Left lung (tissue), 4 donors: ENCODE measurements at regions not wholly inside any gene's neighbourhood (a gene's known extent, or its start where the extent isn't known, plus 50 kb on each side); places are given as distances from the start of the nearest gene placed in this dataset.
"Not testable (repeated sequence)": the region's sequence is repeated elsewhere in the genome, so short reads cannot be mapped to it uniquely, and the experiment has no call there.

Experiments
- ATAC-seq: fragments of 200-7000 bp; cut with Tn5 transposase; one replicate; pipeline ENCODE4 v1.9.1; 2020; ENCODE audit warnings: moderate library complexity
- DNase-seq, 4 donors: peaks; one replicate each; pipeline ENCODE4 v3.0.0-alpha.2; 2013 to 2020
- H3K27ac ChIP-seq, 2 donors: fragments of 200-600 bp; sonication (generic) in 1 of 2; one replicate each; pipeline versions ENCODE4 v1.5.0 to v1.8.0; 2020 to 2021
- H3K27me3 ChIP-seq, 2 donors: fragments of 200-600 bp; sonication (generic) in 1 of 2; one replicate each; pipeline versions ENCODE4 v1.5.0 to v1.8.0; 2020 to 2021
- H3K36me3 ChIP-seq, 2 donors: fragments of 200-600 bp; sonication (generic) in 1 of 2; one replicate each; pipeline versions ENCODE4 v1.5.0 to v1.8.0; 2020 to 2021
- H3K4me1 ChIP-seq, 2 donors: fragments of 200-600 bp; one replicate each; pipeline ENCODE4 v1.8.0; 2021
- H3K4me3 ChIP-seq, 2 donors: fragments of 200-600 bp; sonication (generic) in 1 of 2; one replicate each; pipeline versions ENCODE4 v1.5.0 to v1.8.0; 2020 to 2021; ENCODE audit warnings: mild to moderate bottlenecking in 1 of 2
- H3K9me3 ChIP-seq, 2 donors: fragments of 200-600 bp; sonication (generic) in 1 of 2; one replicate each; pipeline versions ENCODE4 v1.5.0 to v1.8.0; 2020 to 2021
- CTCF ChIP-seq, 2 donors: fragments of 200-600 bp; sonication (generic) in 1 of 2; IDR thresholded peaks; one replicate each; pipeline versions ENCODE4 v1.5.0 to v1.8.0; 2021; ENCODE audit warnings: antibody characterized with exemption in 2 of 2
- intact Hi-C, 2 donors: fragments of 100-400 bp; cut with DNase I; formaldehyde crosslinking; loops; one replicate each; pipeline versions ENCODE4 v1.11.2 to v1.14.2; 2022
- donor health status: DM: no; HTN: yes; CAD: no.
- donor health status: DM: no; HTN: no; CAD: no.

- DNase-seq (no peak), ATAC-seq (no peak)
- Histone ChIP-seq H3K4me3 (no peak overlapping the region), H3K9me3 (no peaks in the 10 kb centered on the region), H3K27me3 (no peaks in the 10 kb centered on the region), H3K4me1 (no peaks in the 10 kb centered on the region), H3K27ac (no peak overlapping the region), H3K36me3 (no peaks in the 10 kb centered on the region)
- intact Hi-C loops: no loop called here
- TF ChIP-seq CTCF (IDR thresholded peaks at IDR 0.05): no peak
Observed at GRCh38 chr6:84579404-84579803, 185.0 kb downstream of the TBX18 start.

- H3K36me3 ChIP-seq: no peaks in the 10 kb centered on the region
- H3K9me3 ChIP-seq: no peaks in the 10 kb centered on the region
- no peak for ATAC-seq
- no peak for TF ChIP-seq CTCF (IDR thresholded peaks at IDR 0.05)
- no peak for DNase-seq
- H3K4me3 ChIP-seq: no peak overlapping the region
- no peaks in the 10 kb centered on the region for H3K4me1 ChIP-seq
- H3K27me3 ChIP-seq: no peaks in the 10 kb centered on the region
- intact Hi-C loops: no loop called here
- H3K27ac ChIP-seq: no peak overlapping the region
Observed at GRCh38 chr6:84576029-84576428, 188.4 kb downstream of the TBX18 start.

- Histone ChIP-seq H3K9me3 (no peaks in the 10 kb centered on the region), H3K4me3 (no peak overlapping the region)
- ATAC-seq: no peak
Observed at GRCh38 chr6:84575264-84575663, 189.1 kb downstream of the TBX18 start.

GRCh38 chr6:84569882-84570281 lies 194.5 kb downstream of the TBX18 start:
- H3K9me3 ChIP-seq: peaks cover 0 to 7% of the 10 kb centered on the region in 2 donors
- no peak for ATAC-seq
- H3K36me3 ChIP-seq: no peaks in the 10 kb centered on the region
- H3K4me3 ChIP-seq: no peak overlapping the region
- no peak for DNase-seq
- intact Hi-C loops: loop anchor here in 1 of 2 donors (10.0 kb wide), 1 partner anchor 155 kb away; no protein-coding TSS in a partner anchor
- no peak for TF ChIP-seq CTCF (IDR thresholded peaks at IDR 0.05)
- no peaks in the 10 kb centered on the region for H3K4me1 ChIP-seq
- no peaks in the 10 kb centered on the region for H3K27me3 ChIP-seq
- H3K27ac ChIP-seq: no peak overlapping the region

More at GRCh38 chr6:84575264-84575663, 189.1 kb downstream of the TBX18 start:
- Histone ChIP-seq H3K27me3 (no peaks in the 10 kb centered on the region), H3K4me1 (no peaks in the 10 kb centered on the region), H3K36me3 (no peaks in the 10 kb centered on the region), H3K27ac (no peak overlapping the region)
- intact Hi-C loops: no loop called here
- no peak for DNase-seq
- TF ChIP-seq CTCF (IDR thresholded peaks at IDR 0.05): no peak

- no peak overlapping the region for H3K27ac ChIP-seq
- H3K4me3 ChIP-seq: no peak overlapping the region
- ATAC-seq (peak; percentile 73), DNase-seq (peak in 1 of 4 donors; percentile 18)
- H3K27me3 ChIP-seq: no peaks in the 10 kb centered on the region
- no peak for TF ChIP-seq CTCF (IDR thresholded peaks at IDR 0.05)
- peaks cover 0 to 7% of the 10 kb centered on the region in 2 donors for H3K9me3 ChIP-seq
- no peaks in the 10 kb centered on the region for H3K4me1 ChIP-seq
- H3K36me3 ChIP-seq: no peaks in the 10 kb centered on the region
- intact Hi-C loops: loop anchor here in 1 of 2 donors (10.0 kb wide), 1 partner anchor 154 kb away; no protein-coding TSS in a partner anchor
Observed at GRCh38 chr6:84568971-84569370, 195.4 kb downstream of the TBX18 start.

GRCh38 chr6:84565718-84566117 lies 198.7 kb downstream of the TBX18 start:
- not testable (repeated sequence) for H3K27me3 ChIP-seq, H3K4me3 ChIP-seq, DNase-seq, H3K36me3 ChIP-seq, H3K9me3 ChIP-seq, H3K4me1 ChIP-seq, ATAC-seq, H3K27ac ChIP-seq
- intact Hi-C loops: loop anchor here in 1 of 2 donors (10.0 kb wide), 1 partner anchor 151 kb away; no protein-coding TSS in a partner anchor
